ENCODE measurements at regions not wholly inside any gene's neighbourhood (a gene's known extent, or its start where the extent isn't known, plus 50 kb on each side); places are given as distances from the start of the nearest gene placed in this dataset.

DNA sequence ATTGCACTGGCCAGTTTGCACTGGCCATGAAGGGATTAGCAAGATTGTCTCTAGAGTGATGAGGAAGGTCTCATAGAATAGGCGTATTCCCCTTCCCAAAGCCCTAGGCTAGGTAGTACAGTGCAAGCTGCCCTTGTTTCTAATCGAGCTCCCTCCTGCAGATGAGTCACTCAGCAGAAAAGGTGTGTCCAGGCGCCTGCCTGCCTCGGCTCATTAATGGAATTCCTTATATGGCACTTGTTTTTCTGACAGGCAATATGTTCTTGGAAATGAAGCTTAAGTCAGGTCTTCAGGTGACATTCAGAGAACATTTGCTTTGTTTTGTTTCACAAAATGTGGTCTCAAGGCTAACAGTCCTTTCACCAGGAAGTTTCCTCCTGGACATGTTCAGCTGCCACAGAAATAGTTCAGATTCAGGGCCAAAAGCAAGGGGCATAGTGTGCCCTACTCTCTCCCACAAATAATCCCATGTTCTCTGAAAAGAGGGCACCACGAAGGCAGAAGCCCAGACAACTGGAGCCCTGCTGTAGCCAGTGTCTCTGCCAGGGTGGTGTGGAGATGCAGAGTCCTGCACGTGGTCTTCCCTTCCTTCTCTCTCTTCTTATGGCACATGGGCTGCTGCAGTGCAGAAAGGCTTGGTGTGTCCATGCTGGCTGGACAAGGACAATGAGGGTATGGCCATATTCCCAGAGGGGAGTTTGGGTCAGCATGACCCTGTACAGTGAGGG, 281.1 kb upstream of the MAP3K1 start:
- Histone ChIP-seq H3K27ac (peak overlapping the region in 18 of 21 experiments; percentile 12 to 83 (median 68)), H3K4me3 (no peak overlapping the region)

DNA sequence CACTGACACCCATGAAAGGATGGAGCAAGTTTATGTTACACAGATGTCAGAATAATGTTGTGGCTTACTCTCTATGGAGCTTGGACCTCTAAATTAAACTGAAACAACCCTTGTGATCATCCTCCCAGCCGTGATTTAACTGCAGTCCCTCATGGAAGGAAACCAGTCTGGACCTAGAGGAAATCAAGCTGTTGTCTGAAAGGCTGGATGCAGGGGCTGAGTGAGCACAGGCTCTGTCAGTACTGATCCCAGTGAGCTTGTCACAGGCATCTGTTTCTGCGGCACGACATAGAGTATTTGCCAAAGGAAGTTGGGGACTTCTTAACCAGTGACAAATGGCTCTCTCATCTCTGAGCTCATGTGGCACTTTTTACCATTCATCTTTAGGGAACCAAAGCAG, 282.9 kb upstream of the MAP3K1 start:
- no peak overlapping the region for H3K4me3 ChIP-seq
- no peak overlapping the region for H3K27ac ChIP-seq

GRCh38 chr5:56530626-56531138, 284.7 kb upstream of the MAP3K1 start:
- Histone ChIP-seq H3K4me3 (no peak overlapping the region), H3K27ac (peak overlapping the region in 9 of 21 experiments; percentile 8 to 75 (median 34))

GRCh38 chr5:56529666-56530430, 285.5 kb upstream of the MAP3K1 start:
- Histone ChIP-seq H3K4me3 (no peak overlapping the region), H3K27ac (peak overlapping the region in 14 of 21 experiments; percentile 8 to 75 (median 45))

DNA sequence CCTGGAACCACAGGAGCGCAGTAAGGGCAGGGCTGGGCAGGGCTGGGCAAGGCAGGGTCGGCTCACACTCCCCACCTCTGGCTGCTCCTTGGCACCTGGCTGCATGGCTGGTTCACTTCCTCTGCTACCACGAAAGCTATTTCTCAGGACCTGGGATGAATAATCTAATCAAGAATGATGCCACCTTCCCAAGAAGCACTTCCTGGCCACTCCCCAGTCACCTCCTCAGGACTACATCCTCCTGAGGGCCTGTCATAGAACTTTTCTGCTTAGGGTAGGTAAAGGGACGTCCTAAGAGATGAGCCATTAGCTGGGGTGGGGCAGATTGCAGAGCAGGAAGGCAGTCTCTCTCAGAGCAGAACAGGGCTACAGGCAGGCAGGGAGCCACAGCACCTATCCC, 288.2 kb upstream of the MAP3K1 start:
- peak overlapping the region in 13 of 21 experiments; percentile 9 to 68 (median 41) for H3K27ac ChIP-seq
- H3K4me3 ChIP-seq: no peak overlapping the region

GRCh38 chr5:56525113-56525512, 290.2 kb upstream of the MAP3K1 start:
- peak overlapping the region in 3 of 21 experiments; percentile 19 to 37 (median 20) for H3K27ac ChIP-seq
- no peak overlapping the region for H3K4me3 ChIP-seq

DNA sequence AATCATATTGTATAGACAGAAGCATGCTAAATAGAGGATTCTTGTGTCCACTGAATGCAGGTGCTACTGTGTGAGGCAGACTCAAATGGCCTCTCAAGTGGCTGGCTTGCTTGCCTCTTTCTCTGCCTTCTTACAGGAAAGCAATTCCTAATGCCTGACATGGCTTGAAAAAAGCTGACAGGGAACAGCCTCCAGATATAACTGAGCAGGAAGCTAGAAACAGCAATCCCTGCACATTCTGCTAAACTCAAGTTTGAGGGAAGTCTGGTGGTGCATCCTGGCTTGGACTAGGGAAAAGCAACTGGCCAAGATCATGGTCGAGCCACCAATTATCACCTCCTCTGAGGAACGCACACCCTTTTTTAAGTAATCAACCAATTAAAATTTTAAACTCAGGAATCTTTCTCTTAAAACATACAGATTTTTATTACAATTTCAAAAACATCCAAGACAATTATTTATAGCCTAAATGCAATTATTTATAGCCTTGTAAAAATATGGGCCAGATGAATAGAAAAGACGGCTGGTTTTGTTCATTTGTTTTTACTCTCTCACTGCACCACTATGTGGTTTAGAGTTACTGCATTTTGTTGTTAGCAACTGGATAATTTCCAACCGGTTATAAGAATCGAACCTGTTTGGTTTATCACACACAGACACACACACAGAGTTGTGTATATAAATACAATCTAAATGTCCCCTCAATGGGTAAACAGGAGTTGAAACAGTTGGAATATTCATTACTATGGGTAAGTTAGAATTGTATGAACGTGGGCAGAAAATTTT, 290.9 kb upstream of the ANKRD55 start:
- peak overlapping the region in 9 of 21 experiments; percentile 1 to 62 (median 33) for H3K27ac ChIP-seq

GRCh38 chr5:56522960-56523359, 289.8 kb upstream of the ANKRD55 start:
- H3K4me3 ChIP-seq: no peak overlapping the region
- peak overlapping the region in 4 of 21 experiments; percentile 1 to 47 (median 20) for H3K27ac ChIP-seq

More for the DNA sequence above, 290.9 kb upstream of the ANKRD55 start:
- no peak overlapping the region for H3K4me3 ChIP-seq

DNA sequence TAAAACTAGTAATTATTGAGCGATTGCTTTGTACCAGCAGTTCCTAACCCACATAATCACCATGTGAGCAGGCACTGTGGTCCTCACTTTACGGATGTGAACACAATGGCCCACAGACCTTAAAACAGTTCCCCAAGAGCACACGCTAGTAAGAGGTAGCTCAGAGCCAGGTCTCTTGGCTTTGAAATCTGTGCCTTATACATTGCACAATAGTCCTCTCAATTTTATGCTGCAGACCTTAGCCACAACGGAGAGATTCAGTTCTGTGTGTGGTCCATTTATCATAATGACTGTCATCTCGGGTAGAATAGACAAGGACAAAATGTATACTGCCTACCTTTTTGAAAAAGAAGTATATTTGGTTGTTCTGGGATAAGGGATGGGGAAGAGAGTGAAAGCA, 289.0 kb upstream of the ANKRD55 start:
- Histone ChIP-seq H3K27ac (peak overlapping the region in 2 of 21 experiments; percentile 29 to 30), H3K4me3 (no peak overlapping the region)

DNA sequence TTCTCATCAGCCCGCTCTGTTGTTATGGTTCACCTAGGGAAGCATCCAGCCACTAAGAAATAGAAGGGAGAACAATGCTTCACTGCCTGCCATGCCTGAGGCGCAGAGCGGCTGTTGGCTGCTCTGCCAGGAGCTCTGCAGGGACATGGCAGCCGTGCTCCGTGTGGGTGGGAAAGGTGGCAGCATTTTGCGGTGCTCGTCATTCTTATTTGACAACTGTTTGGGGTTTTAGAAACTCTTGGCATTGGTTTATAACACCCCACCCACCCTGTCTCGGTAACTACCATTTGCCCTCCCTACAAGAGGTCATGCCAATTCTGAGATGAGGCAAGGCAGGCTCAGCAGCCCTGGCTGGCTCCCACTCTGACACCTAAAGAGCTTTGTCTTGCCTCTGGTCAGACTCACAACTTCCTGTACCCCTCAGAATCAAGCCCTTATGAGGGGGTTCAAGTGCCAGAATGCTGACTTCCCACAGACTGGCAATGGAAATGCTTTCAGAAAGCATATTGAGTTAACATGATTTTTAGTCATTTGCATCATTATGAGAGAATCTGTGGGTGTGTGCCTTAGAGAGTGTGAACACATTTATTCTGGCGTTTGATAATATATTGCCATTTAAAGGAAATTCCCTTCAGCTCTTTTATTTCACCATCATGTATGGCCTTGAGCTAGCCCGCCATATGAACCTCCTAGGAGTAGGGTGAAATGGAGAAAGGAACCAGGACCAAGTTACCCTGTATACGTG, 288.0 kb upstream of the ANKRD55 start:
- Histone ChIP-seq H3K4me3 (no peak overlapping the region), H3K27ac (peak overlapping the region in 7 of 21 experiments; percentile 23 to 43 (median 30))

- H3K4me3 ChIP-seq: no peak overlapping the region
- no peak overlapping the region for H3K27ac ChIP-seq
Observed at GRCh38 chr5:56518820-56519219, 285.7 kb upstream of the ANKRD55 start.

DNA sequence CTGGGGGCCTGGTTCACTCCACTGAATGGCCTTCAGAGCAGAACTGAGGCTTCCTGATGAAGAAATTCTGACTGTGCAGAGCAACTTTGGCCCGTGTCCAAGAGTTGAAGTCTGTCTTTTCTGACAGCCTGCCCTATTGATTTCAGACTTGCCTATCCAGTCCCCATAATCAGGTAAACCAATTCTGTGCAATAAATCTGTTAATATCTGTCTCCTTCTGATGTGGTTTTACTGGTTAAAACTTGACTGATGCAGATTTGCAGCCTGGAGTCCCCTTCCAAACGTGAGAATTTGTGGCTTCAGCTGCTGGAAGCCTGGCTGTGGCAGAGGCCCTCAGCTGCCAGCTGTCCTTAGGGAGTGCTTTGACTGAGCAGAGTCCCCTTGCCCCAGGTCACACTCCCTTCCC, 283.9 kb upstream of the ANKRD55 start:
- Histone ChIP-seq H3K4me3 (no peak overlapping the region), H3K27ac (peak overlapping the region in 19 of 21 experiments; percentile 26 to 85 (median 70))

- peak overlapping the region in 17 of 21 experiments; percentile 34 to 85 (median 72) for H3K27ac ChIP-seq
Observed at GRCh38 chr5:56516441-56516840, 283.3 kb upstream of the ANKRD55 start.

GRCh38 chr5:56516035-56516434, 282.9 kb upstream of the ANKRD55 start:
- Histone ChIP-seq H3K4me3 (no peak overlapping the region), H3K27ac (peak overlapping the region in 15 of 21 experiments; percentile 34 to 85 (median 74))

More at GRCh38 chr5:56516441-56516840, 283.3 kb upstream of the ANKRD55 start:
- H3K4me3 ChIP-seq: no peak overlapping the region

DNA sequence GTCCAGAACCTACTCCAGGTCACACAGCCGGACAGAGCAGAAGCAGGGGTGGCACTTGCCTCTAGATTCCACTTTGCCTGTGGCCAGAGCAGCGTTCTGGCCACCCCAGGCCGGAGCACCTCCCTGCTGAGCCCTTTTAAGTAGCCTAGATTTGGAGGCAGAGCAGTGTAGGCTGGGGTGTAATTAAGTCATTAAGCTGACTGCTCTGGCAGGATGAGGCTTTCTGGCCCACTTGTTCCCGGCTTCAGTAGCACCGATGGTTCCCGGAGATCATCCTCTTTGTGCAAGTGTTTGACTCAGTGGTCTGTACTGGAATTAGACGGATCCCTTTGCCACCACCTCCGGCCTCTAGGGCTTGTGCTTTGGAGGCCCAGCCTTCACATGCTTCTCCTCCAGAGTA, 281.9 kb upstream of the ANKRD55 start:
- peak overlapping the region in 10 of 21 experiments; percentile 12 to 85 (median 44) for H3K27ac ChIP-seq
- H3K4me3 ChIP-seq: no peak overlapping the region

DNA sequence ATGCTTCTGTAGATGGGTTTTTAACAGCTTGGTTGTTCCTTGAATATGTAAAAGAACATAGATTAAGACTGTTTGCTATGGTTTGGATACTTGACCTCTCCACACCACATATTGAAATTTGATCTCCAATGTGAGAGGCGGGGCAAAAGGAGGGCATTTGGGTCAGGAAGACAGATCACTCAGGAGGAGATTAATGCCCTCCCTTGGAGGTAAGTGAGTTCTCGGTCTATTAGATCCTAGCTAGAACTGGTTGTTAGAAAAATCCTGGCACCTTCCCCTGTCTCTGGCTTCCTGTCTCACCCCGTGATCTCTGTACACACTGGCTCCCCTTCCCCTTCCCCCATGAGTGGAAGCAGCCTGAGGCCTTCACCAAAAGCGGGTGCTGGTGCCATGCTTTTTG, 281.1 kb upstream of the ANKRD55 start:
- no peak overlapping the region for H3K4me3 ChIP-seq
- peak overlapping the region in 3 of 21 experiments; percentile 4 to 10 (median 5) for H3K27ac ChIP-seq

- H3K4me3 ChIP-seq: no peak overlapping the region
- H3K27ac ChIP-seq: peak overlapping the region in 2 of 21 experiments; percentile 12 to 47
Observed at GRCh38 chr5:56513141-56513540, 280.0 kb upstream of the ANKRD55 start.

DNA sequence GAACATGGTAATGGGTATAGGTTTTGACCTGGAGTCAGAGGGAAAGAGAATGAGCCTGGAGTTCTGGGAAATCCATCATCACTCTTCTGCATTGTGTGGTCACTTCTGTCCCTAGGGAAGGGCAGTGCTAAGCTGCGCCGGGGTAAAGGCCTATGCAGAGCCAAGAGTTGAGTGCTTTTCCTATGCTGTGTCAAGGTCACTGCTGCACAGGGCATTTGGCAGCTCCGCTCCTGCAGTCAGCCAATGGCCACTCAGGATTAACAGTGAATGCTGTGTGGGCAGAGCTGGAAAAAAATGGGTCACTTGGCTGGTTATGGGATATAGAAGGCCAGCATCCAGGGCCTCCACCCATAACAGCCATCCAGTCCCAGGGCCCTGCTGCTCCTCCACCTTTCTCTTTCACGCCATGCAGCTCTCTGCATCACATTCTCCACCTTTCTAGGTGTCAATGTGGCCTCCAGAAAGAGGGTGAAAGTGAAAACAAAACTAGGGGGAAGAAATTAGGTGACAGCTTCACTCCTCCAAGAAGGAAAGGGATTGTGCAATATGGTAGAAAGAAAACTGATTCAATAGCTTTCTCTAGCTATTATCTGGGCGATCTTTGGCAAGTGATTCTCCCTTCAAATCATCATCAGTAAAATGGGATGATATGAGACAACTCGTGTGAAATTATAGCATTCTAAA, 279.3 kb upstream of the ANKRD55 start:
- Histone ChIP-seq H3K27ac (peak overlapping the region in 1 of 21 experiments; percentile 12), H3K4me3 (no peak overlapping the region)

Measured in skin epidermis (tissue), 12 donors.